GM23338 (cell line): ENCODE measurements at regions not wholly inside any gene's neighbourhood (a gene's known extent, or its start where the extent isn't known, plus 50 kb on each side); places are given as distances from the start of the nearest gene placed in this dataset.
"Not testable (repeated sequence)": the region's sequence is repeated elsewhere in the genome, so short reads cannot be mapped to it uniquely, and the experiment has no call there.

Experiments used
- ATAC-seq: fragments of 200-7000 bp; cut with Tn5 transposase; 3 replicates; pipeline ENCODE4 v1.9.1; 2020
- DNase-seq: peaks from one replicate; pipeline ENCODE4 v3.0.0-alpha.2; 2015; ENCODE audit warnings: low spot score
- H2AFZ ChIP-seq: fragments of 200-600 bp; sonication (generic); 2 replicates; pipeline ENCODE4 v1.8.0; 2016; ENCODE audit warnings: antibody characterized with exemption, mild to moderate bottlenecking, moderate library complexity
- H3F3A ChIP-seq: fragments of 200-600 bp; sonication (generic); replicated peaks from 2 replicates; pipeline ENCODE4 v1.8.0; 2017; ENCODE audit warnings: antibody characterized with exemption, mixed run types, low read depth
- H3K27ac ChIP-seq: fragments of 200-600 bp; sonication (generic); 2 replicates; pipeline ENCODE4 v1.6.1; 2016; ENCODE audit warnings: low read depth
- H3K27me3 ChIP-seq: fragments of 200-600 bp; sonication (generic); 2 replicates; pipeline ENCODE4 v1.8.0; 2016; ENCODE audit warnings: mild to moderate bottlenecking, mixed run types, moderate library complexity; ENCODE audit not compliant: insufficient read depth
- H3K36me3 ChIP-seq: fragments of 200-600 bp; sonication (generic); 2 replicates; pipeline ENCODE4 v1.8.0; 2016; ENCODE audit warnings: mild to moderate bottlenecking; ENCODE audit not compliant: insufficient read depth
- H3K4me1 ChIP-seq: fragments of 200-600 bp; sonication (generic); 2 replicates; pipeline ENCODE4 v1.8.0; 2016; ENCODE audit warnings: mild to moderate bottlenecking, moderate library complexity; ENCODE audit not compliant: insufficient read depth
- H3K4me2 ChIP-seq: fragments of 200-600 bp; sonication (generic); 2 replicates; pipeline ENCODE4 v1.7.1; 2017; ENCODE audit warnings: mixed run types
- H3K4me3 ChIP-seq: fragments of 200-600 bp; sonication (generic); 2 replicates; pipeline ENCODE4 v1.6.1; 2016; ENCODE audit warnings: mixed run types
- H3K79me2 ChIP-seq: fragments of 200-600 bp; sonication (generic); replicated peaks from 2 replicates; pipeline ENCODE4 v1.8.0; 2017; ENCODE audit warnings: mild to moderate bottlenecking; ENCODE audit not compliant: insufficient read depth
- H3K9me2 ChIP-seq: fragments of 200-600 bp; sonication (generic); 2 replicates; pipeline ENCODE4 v1.8.0; 2017; ENCODE audit not compliant: insufficient read depth
- H4K20me1 ChIP-seq: fragments of 200-600 bp; sonication (generic); replicated peaks from 2 replicates; pipeline ENCODE4 v1.8.0; 2017; ENCODE audit warnings: mild to moderate bottlenecking; ENCODE audit not compliant: insufficient read depth
- H3K27ac Mint-ChIP-seq: 2 replicates; pipeline ENCODE4 v1.8.0; 2020; ENCODE audit warnings: inconsistent platforms, mild to moderate bottlenecking, moderate library complexity, mixed read lengths
- H3K27me3 Mint-ChIP-seq: 3 replicates; pipeline ENCODE4 v1.8.0; 2022; ENCODE audit warnings: low read depth, mild to moderate bottlenecking, moderate library complexity, mixed read lengths, inconsistent platforms; ENCODE audit not compliant: insufficient read depth, poor library complexity
- H3K36me3 Mint-ChIP-seq: 3 replicates; pipeline ENCODE4 v1.8.0; 2021; ENCODE audit warnings: low read depth, mild to moderate bottlenecking, inconsistent platforms, moderate library complexity, mixed read lengths
- H3K4me1 Mint-ChIP-seq: 3 replicates; pipeline ENCODE4 v1.8.0; 2020; ENCODE audit warnings: mild to moderate bottlenecking, inconsistent platforms, mixed read lengths
- H3K4me3 Mint-ChIP-seq: 3 replicates; pipeline ENCODE4 v1.8.0; 2021; ENCODE audit warnings: moderate library complexity, mild to moderate bottlenecking, inconsistent platforms, mixed read lengths
- H3K9me3 Mint-ChIP-seq: 3 replicates; pipeline ENCODE4 v1.8.0; 2020; ENCODE audit warnings: moderate library complexity, mild to moderate bottlenecking, inconsistent platforms, mixed read lengths
- JUNB ChIP-seq: IDR thresholded peaks from one replicate; pipeline ENCODE4 v1.6.1; 2016; ENCODE audit warnings: antibody characterized with exemption; ENCODE audit not compliant: unreplicated experiment
- NANOG ChIP-seq: IDR thresholded peaks from 2 replicates; pipeline ENCODE4 v1.6.1; 2016; ENCODE audit warnings: antibody characterized with exemption, borderline replicate concordance
- POLR2AphosphoS5 ChIP-seq: IDR thresholded peaks from 2 replicates; pipeline ENCODE4 v1.6.1; 2016; ENCODE audit warnings: antibody characterized with exemption, low read depth
- STAT1 ChIP-seq: IDR thresholded peaks from one replicate; pipeline ENCODE4 v1.6.1; 2016; ENCODE audit warnings: antibody characterized with exemption; ENCODE audit not compliant: unreplicated experiment
- TF ChIP-seq, protein P1 (sequence below): fragments of 250-450 bp; sonication (Bioruptor Pico); IDR thresholded peaks from 2 replicates; pipeline ENCODE4 v1.5.0; 2020; ENCODE audit warnings: mild to moderate bottlenecking, moderate library complexity
- TF ChIP-seq, protein P2 (sequence below), 2 experiments: fragments of 200-600 bp in 1 of 2; sonication (generic) in 1 of 2; conservative IDR thresholded peaks; 2 replicates each; pipeline versions ENCODE4 v1.5.1 to v1.6.1; 2016 to 2017; ENCODE audit warnings: antibody characterized with exemption in 2 of 2, low read depth in 2 of 2, mild to moderate bottlenecking in 2 of 2, moderate library complexity in 1 of 2

DNA sequence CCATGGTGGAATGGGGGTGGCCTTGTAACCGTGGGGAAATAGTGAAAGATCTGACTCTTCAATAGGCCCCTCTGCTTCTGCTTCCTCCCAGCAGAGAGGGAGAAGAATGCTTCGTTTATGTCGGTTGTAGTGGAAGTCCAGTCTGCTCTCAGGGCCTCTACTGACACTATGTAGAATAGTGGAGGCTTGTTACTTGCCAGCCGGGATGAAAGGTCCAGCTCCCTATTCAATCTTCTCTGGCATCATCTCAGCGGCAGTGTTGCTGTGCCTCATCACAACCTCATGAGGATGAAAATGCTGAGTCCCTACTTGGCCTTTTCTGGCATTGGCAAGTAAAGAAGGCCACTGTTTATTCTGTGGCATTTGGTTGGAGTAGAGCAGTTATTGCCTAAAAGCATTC, 820.9 kb upstream of the TENM4 start (continued):
- TF ChIP-seq, protein P1, sequence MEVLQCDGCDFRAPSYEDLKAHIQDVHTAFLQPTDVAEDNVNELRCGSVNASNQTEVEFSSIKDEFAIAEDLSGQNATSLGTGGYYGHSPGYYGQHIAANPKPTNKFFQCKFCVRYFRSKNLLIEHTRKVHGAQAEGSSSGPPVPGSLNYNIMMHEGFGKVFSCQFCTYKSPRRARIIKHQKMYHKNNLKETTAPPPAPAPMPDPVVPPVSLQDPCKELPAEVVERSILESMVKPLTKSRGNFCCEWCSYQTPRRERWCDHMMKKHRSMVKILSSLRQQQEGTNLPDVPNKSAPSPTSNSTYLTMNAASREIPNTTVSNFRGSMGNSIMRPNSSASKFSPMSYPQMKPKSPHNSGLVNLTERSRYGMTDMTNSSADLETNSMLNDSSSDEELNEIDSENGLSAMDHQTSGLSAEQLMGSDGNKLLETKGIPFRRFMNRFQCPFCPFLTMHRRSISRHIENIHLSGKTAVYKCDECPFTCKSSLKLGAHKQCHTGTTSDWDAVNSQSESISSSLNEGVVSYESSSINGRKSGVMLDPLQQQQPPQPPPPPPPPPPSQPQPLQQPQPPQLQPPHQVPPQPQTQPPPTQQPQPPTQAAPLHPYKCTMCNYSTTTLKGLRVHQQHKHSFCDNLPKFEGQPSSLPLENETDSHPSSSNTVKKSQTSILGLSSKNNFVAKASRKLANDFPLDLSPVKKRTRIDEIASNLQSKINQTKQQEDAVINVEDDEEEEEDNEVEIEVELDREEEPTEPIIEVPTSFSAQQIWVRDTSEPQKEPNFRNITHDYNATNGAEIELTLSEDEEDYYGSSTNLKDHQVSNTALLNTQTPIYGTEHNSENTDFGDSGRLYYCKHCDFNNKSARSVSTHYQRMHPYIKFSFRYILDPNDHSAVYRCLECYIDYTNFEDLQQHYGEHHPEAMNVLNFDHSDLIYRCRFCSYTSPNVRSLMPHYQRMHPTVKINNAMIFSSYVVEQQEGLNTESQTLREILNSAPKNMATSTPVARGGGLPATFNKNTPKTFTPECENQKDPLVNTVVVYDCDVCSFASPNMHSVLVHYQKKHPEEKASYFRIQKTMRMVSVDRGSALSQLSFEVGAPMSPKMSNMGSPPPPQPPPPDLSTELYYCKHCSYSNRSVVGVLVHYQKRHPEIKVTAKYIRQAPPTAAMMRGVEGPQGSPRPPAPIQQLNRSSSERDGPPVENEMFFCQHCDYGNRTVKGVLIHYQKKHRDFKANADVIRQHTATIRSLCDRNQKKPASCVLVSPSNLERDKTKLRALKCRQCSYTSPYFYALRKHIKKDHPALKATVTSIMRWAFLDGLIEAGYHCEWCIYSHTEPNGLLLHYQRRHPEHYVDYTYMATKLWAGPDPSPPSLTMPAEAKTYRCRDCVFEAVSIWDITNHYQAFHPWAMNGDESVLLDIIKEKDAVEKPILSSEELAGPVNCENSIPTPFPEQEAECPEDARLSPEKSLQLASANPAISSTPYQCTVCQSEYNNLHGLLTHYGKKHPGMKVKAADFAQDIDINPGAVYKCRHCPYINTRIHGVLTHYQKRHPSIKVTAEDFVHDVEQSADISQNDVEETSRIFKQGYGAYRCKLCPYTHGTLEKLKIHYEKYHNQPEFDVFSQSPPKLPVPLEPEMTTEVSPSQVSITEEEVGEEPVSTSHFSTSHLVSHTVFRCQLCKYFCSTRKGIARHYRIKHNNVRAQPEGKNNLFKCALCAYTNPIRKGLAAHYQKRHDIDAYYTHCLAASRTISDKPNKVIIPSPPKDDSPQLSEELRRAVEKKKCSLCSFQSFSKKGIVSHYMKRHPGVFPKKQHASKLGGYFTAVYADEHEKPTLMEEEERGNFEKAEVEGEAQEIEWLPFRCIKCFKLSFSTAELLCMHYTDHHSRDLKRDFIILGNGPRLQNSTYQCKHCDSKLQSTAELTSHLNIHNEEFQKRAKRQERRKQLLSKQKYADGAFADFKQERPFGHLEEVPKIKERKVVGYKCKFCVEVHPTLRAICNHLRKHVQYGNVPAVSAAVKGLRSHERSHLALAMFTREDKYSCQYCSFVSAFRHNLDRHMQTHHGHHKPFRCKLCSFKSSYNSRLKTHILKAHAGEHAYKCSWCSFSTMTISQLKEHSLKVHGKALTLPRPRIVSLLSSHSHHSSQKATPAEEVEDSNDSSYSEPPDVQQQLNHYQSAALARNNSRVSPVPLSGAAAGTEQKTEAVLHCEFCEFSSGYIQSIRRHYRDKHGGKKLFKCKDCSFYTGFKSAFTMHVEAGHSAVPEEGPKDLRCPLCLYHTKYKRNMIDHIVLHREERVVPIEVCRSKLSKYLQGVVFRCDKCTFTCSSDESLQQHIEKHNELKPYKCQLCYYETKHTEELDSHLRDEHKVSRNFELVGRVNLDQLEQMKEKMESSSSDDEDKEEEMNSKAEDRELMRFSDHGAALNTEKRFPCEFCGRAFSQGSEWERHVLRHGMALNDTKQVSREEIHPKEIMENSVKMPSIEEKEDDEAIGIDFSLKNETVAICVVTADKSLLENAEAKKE (CRISPR knock-in tag): no peak
- TF ChIP-seq STAT1: no peak
- TF ChIP-seq JUNB: no peak
- no peak for TF ChIP-seq POLR2AphosphoS5
- TF ChIP-seq, protein P2, sequence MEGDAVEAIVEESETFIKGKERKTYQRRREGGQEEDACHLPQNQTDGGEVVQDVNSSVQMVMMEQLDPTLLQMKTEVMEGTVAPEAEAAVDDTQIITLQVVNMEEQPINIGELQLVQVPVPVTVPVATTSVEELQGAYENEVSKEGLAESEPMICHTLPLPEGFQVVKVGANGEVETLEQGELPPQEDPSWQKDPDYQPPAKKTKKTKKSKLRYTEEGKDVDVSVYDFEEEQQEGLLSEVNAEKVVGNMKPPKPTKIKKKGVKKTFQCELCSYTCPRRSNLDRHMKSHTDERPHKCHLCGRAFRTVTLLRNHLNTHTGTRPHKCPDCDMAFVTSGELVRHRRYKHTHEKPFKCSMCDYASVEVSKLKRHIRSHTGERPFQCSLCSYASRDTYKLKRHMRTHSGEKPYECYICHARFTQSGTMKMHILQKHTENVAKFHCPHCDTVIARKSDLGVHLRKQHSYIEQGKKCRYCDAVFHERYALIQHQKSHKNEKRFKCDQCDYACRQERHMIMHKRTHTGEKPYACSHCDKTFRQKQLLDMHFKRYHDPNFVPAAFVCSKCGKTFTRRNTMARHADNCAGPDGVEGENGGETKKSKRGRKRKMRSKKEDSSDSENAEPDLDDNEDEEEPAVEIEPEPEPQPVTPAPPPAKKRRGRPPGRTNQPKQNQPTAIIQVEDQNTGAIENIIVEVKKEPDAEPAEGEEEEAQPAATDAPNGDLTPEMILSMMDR (conservative IDR thresholded peaks at IDR 0.05; ENCODE audit: low read depth in 2 of 2): no peak
- TF ChIP-seq NANOG: no peak

DNA sequence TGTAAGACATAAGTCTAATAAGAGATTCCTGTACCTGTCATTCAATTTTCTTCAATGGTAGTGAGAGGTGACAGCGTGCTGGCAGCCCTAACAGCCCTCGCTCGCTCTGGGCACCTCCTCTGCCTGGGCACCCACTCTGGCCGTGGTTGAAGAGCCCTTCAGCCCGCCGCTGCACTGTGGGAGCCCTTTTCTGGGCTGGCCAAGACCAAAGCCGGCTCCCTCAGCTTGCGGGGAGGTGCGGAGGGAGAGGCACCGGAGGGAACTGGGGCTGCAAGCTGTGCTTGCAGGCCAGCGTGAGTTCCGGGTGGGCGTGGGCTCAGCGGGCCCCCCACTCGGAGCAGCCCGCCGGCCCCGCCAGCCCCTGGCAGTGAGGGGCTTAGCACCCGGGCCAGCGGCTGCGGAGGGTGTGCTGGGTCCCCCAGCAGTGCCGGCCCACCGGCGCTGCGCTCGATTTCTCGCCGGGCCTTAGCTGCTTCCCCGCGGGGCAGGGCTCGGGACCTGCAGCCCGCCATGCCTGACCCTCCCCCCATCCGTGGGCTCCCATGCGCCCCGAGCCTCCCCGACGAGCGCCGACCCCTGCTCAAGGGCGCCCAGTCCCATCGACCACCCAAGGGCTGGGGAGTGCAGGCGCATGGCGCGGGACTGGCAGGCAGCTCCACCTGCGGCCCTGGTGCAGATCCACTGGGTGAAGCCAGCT, 816.6 kb upstream of the TENM4 start:
- not testable (repeated sequence) for H3F3A ChIP-seq, H3K4me3 ChIP-seq, ATAC-seq, H3K4me3 Mint-ChIP-seq, H3K9me2 ChIP-seq, H3K79me2 ChIP-seq, H3K27ac ChIP-seq, H3K27me3 ChIP-seq, H2AFZ ChIP-seq, H3K4me2 ChIP-seq, H3K36me3 Mint-ChIP-seq, H4K20me1 ChIP-seq, DNase-seq, H3K36me3 ChIP-seq, H3K9me3 Mint-ChIP-seq, H3K27me3 Mint-ChIP-seq, H3K4me1 Mint-ChIP-seq, H3K4me1 ChIP-seq, H3K27ac Mint-ChIP-seq
